Skeletal muscle tissue (tissue), 3 donors: ENCODE measurements at regions not wholly inside any gene's neighbourhood (a gene's known extent, or its start where the extent isn't known, plus 50 kb on each side); places are given as distances from the start of the nearest gene placed in this dataset.

Source experiments
- H3K27ac ChIP-seq: one replicate; pipeline ENCODE4 v1.7.0; 2013; ENCODE audit warnings: mild to moderate bottlenecking, low read depth, low read length, inconsistent platforms
- H3K27me3 ChIP-seq, 3 donors: one replicate each; pipeline ENCODE4 v1.7.0; 2013; ENCODE audit warnings: low read length in 3 of 3; ENCODE audit not compliant: control insufficient read depth in 3 of 3, insufficient read depth in 3 of 3
- H3K36me3 ChIP-seq, 3 donors: one replicate each; pipeline ENCODE4 v1.7.0; 2013; ENCODE audit warnings: low read length in 3 of 3; ENCODE audit not compliant: control insufficient read depth in 3 of 3, insufficient read depth in 3 of 3
- H3K4me1 ChIP-seq, 3 donors: one replicate each; pipeline ENCODE4 v1.7.0; 2013; ENCODE audit warnings: low read length in 3 of 3, mild to moderate bottlenecking in 3 of 3; ENCODE audit not compliant: control insufficient read depth in 3 of 3, insufficient read depth in 3 of 3
- H3K4me3 ChIP-seq, 3 donors: one replicate each; pipeline ENCODE4 v1.7.0; 2013; ENCODE audit warnings: low read length in 3 of 3
- H3K9ac ChIP-seq, 3 donors: one replicate each; pipeline ENCODE4 v1.7.0; 2013; ENCODE audit warnings: low read length in 3 of 3, mild to moderate bottlenecking in 3 of 3, moderate library complexity in 2 of 3, low read depth in 1 of 3
- H3K9me3 ChIP-seq, 3 donors: one replicate each; pipeline ENCODE4 v1.7.0; 2013; ENCODE audit warnings: low read length in 3 of 3; ENCODE audit not compliant: control insufficient read depth in 3 of 3
- donor health status: Osteomylitis.

DNA sequence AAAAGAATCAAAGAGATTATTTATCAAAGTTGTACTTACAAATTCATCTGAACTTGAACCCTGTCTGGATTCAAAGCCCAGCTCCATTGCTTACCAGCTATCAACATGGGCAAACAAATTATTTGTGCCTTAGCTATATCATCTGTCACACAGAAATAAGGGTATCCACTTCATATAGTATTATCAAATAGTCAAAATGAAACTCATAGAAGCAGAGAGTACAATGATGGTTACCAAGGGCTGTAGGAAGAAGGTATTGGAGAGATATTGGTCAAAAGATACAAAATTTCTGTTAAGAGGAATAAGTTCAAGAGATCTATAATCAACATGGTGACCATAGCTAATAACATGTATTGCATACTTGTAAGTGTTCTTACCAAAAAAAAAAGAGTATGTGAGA, 87.8 kb upstream of the CCDC28A start:
- Histone ChIP-seq H3K4me3 (no peak overlapping the region), H3K4me1 (peaks cover 0 to 5% (median 2%) of the 10 kb centered on the region in 3 donors), H3K36me3 (no peaks in the 10 kb centered on the region), H3K27me3 (no peaks in the 10 kb centered on the region), H3K27ac (no peak overlapping the region), H3K9me3 (no peaks in the 10 kb centered on the region), H3K9ac (no peak overlapping the region)

DNA sequence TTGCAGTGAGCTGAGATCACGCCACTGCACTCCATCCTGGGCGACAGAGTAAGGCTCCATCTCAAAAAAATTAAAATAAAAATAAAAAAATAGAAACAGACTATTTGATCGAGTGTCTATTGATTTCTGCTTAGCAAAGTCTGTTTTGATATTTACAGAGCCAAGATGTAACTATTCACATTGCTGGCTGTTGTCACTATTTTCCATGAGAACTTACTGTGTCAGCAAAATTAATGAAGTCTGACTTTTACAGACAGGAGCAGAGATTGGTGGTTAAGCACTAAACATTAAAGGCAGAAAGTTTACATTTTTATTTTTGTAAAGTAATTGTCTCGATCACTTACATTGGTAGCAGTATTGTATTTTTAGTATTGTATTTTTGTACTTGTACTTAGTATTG, 85.0 kb upstream of the CCDC28A start:
- no peaks in the 10 kb centered on the region for H3K9me3 ChIP-seq
- H3K4me3 ChIP-seq, result no peak overlapping the region
- H3K36me3 ChIP-seq, result no peaks in the 10 kb centered on the region
- peaks cover 0 to 8% (median 2%) of the 10 kb centered on the region in 3 donors for H3K4me1 ChIP-seq
- no peak overlapping the region for H3K27ac ChIP-seq
- H3K27me3 ChIP-seq, result peaks cover 0 to 1% (median 0%) of the 10 kb centered on the region in 3 donors
- H3K9ac ChIP-seq, result no peak overlapping the region

- H3K9ac ChIP-seq, result no peak overlapping the region
These were observed 83.7 kb upstream of the CCDC28A start for GRCh38 chr6:138689849-138690248.

DNA sequence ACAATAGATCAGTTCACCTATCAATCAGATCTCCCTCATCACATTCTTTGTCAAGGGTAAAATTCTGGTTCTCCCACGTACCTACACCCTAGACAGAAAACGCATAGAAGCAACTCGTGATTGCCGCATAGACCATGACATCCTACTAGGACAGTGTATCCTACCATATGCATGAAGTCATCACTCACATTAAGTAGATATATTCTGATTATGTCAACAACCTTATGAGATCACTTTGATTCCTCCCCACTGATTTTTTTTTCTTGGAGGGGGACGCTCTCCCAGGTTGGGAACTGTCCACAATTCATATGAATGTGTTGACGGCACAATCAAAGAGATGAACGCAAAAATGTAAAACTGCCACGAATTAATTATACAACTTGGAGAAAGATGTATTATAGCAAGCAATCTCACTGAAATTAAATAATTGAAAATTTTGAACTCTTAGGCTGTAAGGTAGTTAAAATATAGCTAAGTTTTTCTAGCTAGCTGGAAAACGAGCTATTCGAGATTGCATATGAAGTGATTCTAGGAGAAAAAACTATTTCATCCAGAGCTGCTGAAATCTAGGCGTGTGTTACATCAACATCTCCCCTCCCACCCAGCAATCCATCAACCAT, 82.5 kb upstream of the CCDC28A start:
- Histone ChIP-seq H3K36me3 (no peaks in the 10 kb centered on the region), H3K9me3 (no peaks in the 10 kb centered on the region), H3K27ac (no peak overlapping the region), H3K27me3 (peaks cover 0 to 10% (median 0%) of the 10 kb centered on the region in 3 donors), H3K9ac (no peak overlapping the region), H3K4me1 (peaks cover 0 to 10% (median 4%) of the 10 kb centered on the region in 3 donors), H3K4me3 (no peak overlapping the region)

More at GRCh38 chr6:138689849-138690248, 83.7 kb upstream of the CCDC28A start:
- Histone ChIP-seq H3K27me3 (peaks cover 0 to 10% (median 0%) of the 10 kb centered on the region in 3 donors), H3K9me3 (no peaks in the 10 kb centered on the region), H3K4me1 (peaks cover 0 to 10% (median 4%) of the 10 kb centered on the region in 3 donors), H3K27ac (no peak overlapping the region), H3K4me3 (no peak overlapping the region), H3K36me3 (no peaks in the 10 kb centered on the region)

DNA sequence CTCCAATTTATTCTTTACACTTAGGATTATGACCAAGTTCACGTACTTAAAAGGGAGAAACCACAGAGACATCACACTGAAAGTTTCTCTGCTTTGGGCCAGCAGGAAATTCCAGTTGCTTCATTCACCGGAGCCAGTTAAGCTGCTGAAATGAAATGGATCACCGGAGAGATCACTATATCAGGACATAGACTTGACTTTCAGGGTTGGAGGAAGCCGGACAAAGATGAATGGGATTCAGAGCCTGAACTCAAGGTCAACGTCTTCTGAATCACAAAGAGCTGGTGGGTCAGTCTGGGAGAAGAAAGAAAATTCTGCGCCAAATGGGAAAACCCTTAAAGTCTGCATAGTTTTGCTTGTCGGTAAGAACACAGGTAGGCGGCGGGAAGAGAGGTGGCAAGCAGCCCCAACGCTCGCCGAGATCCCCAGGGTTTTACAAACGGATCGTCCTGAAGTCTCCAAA, 81.9 kb upstream of the CCDC28A start:
- no peaks in the 10 kb centered on the region for H3K36me3 ChIP-seq
- peaks cover 0 to 10% (median 0%) of the 10 kb centered on the region in 3 donors for H3K27me3 ChIP-seq
- no peaks in the 10 kb centered on the region for H3K9me3 ChIP-seq
- H3K4me1 ChIP-seq, result peaks cover 0 to 10% (median 4%) of the 10 kb centered on the region in 3 donors
- H3K27ac ChIP-seq, result no peak overlapping the region
- peak overlapping the region; percentile 70 to 75 (median 71) for H3K4me3 ChIP-seq
- peak overlapping the region; percentile 51 to 75 (median 59) for H3K9ac ChIP-seq

DNA sequence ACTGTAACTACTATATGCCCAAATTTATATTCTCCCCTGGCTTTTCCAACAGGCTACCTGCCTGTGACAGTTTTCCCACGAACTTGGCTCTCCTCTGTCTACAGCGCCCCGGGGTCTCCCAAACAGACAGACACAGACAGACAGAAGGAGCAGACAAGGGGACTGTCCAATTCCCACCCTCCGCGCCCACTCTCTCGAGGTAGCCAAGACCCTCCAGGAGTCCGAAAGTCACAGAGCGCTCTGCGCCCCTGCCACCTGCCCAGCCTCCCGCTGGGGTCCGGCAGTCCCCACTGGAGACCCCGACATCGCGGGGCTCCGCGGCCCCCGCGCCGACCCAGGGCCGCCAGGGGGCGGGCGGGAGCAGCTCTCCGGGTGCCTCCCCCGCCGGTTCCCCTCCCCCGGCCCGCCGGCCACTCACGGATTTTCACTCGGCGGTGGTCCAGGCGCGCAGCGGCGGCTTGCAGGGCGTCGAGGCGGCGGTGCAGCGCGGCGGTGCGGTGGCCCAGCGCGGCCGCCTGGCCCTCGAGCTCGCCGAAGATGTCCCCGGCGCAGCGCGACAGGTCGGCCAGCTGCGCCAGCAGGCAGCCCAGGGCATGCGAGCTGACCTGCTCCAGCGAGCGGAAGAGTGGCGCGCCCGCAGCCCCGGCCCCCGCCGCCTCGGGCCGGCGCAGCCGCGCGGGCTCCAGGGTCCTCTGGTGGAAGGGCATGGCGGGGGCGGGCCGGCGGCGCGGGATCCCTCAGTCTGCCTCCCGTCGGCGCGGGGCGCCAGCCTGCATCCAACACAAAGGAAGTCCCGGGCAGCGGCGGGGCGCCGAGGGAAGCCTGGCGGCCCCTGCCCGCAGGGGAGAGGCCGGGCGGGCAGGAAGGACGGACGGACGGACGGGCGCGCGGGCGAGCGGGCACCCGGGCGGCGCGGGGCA, 81.3 kb upstream of the CCDC28A start:
- Histone ChIP-seq H3K27me3 (peaks cover 0 to 14% (median 0%) of the 10 kb centered on the region in 3 donors), H3K9ac (peak overlapping the region; percentile 51 to 75 (median 59)), H3K27ac (no peak overlapping the region), H3K4me1 (peaks cover 0 to 10% (median 4%) of the 10 kb centered on the region in 3 donors), H3K4me3 (peak overlapping the region; percentile 70 to 75 (median 71)), H3K36me3 (no peaks in the 10 kb centered on the region), H3K9me3 (no peaks in the 10 kb centered on the region)

DNA sequence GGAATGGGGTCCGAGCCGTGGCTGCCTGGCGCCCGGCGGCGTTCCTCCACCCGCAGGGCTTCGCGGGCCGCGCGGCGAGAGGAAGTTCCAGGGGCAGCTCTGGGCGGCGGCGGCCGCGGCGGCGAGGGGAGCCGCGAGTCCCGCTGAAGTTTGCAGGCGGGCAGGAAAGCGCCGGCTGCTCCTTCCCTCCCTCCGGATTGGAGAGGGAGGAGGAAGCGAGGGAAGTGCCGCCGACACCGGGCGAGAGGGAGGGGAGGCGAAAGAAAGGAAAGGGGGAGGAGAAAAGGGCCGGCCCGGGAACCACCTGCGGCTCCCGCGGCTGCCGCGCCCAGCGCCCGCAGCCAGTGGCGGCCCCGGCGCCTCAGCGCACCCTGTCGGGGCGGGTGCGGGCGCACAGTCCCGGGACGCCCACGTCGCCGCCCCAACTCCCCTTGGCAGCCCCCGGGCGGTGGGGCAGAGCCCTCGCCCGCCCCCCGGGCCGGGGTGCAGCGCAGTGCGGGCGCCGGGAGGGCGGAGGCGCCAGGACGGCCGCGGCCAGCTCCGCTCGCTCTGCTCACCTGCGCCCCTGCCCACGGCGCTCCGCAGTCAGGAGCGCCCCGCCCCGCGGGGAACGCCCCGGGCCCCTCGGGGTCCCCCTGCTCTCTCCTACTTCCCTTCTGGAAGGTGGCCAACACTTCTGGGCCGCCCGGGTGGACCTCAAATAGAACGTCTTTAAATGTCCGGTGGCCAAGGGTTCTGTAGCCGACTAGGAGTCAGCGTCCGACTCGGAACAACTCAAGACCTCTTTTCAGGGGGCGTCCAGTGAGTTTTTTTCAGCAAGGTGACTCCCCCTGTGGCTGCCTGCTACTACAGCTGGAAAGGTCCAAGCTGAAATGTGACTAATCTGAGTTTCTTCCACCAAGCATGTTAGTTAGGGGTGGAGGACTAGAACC, 80.3 kb upstream of the CCDC28A start:
- Histone ChIP-seq H3K9me3 (no peaks in the 10 kb centered on the region), H3K9ac (peak overlapping the region in 2 of 3 donors; percentile 38 to 75), H3K27me3 (peaks cover 0 to 14% (median 0%) of the 10 kb centered on the region in 3 donors), H3K36me3 (no peaks in the 10 kb centered on the region), H3K4me3 (peak overlapping the region; percentile 52 to 75 (median 71)), H3K27ac (no peak overlapping the region), H3K4me1 (peaks cover 0 to 10% (median 4%) of the 10 kb centered on the region in 3 donors)

DNA sequence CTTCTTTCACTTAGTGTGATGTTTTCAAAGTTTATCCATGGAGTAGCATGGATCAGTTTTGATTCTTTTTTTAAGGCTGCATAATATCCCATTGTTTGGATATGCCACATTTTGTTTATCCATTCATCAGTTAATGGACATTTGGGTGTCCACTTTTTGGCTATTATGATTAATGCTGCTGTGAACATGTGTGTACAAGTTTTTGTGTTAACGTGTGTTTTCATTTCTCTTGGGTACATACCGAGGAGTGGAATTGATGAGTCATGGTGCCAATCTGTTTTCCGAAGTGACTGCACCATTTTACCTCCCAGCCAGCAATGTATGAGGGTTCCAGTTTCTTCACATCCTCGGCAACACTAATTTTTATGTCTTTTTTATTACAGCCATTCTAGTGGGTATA, 78.4 kb upstream of the CCDC28A start:
- H3K36me3 ChIP-seq, result no peaks in the 10 kb centered on the region
- no peak overlapping the region for H3K4me3 ChIP-seq
- no peaks in the 10 kb centered on the region for H3K9me3 ChIP-seq
- no peak overlapping the region for H3K9ac ChIP-seq
- no peak overlapping the region for H3K27ac ChIP-seq
- H3K27me3 ChIP-seq, result peaks cover 0 to 14% (median 0%) of the 10 kb centered on the region in 3 donors
- H3K4me1 ChIP-seq, result peaks cover 0 to 10% (median 4%) of the 10 kb centered on the region in 3 donors

DNA sequence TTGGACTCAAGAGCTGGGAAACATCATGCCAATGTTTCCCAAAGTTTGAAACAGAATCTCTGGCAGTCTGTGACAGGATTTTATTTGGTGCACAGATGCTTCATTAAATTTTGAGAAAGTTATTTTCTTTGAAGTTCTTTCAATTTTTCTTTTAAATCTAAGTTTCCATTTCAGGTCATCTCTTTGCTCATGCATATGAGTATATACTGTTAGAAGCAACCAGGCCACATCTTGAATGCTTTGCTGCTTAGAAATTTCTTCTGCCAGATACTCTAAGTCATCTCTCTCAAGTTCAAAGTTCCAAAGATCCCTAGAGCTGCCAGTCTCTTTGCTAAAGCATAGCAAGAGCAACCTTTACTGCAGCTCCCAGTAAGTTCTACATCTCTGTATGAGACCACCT, 59.1 kb upstream of the CCDC28A start:
- Histone ChIP-seq H3K9me3 (peaks cover 0 to 2% (median 0%) of the 10 kb centered on the region in 3 donors), H3K36me3 (no peaks in the 10 kb centered on the region)

More for the DNA sequence above, 59.1 kb upstream of the CCDC28A start:
- no peak overlapping the region for H3K27ac ChIP-seq
- no peak overlapping the region for H3K4me3 ChIP-seq
- H3K4me1 ChIP-seq, result peaks cover 0 to 3% (median 0%) of the 10 kb centered on the region in 3 donors
- no peaks in the 10 kb centered on the region for H3K27me3 ChIP-seq
- H3K9ac ChIP-seq, result no peak overlapping the region
